B cell (primary cell): ENCODE measurements at regions not wholly inside any gene's neighbourhood (a gene's known extent, or its start where the extent isn't known, plus 50 kb on each side); places are given as distances from the start of the nearest gene placed in this dataset.

Source experiments
- ATAC-seq: fragments of 200-7000 bp; cut with Tn5 transposase; one replicate; pipeline ENCODE4 v1.10.0; 2021; ENCODE audit warnings: low read depth, mild to moderate bottlenecking, moderate number of reproducible peaks, moderate library complexity
- CTCF ChIA-PET: fragments of 350-600 bp; sonication (Branson Sonifier 250); formaldehyde crosslinking; loops from one replicate; lab custom pipeline; 2021; ENCODE audit warnings: antibody characterized with exemption, inconsistent platforms; lab: Charles Lee
- POLR2A ChIA-PET: fragments of 350-600 bp; sonication (Branson Sonifier 250); formaldehyde crosslinking; loops from one replicate; lab custom pipeline; 2021; ENCODE audit warnings: antibody characterized with exemption; lab: Charles Lee
- DNase-seq: peaks from one replicate; pipeline ENCODE4 v3.0.0; 2013
- H2AFZ ChIP-seq: 2 replicates; pipeline ENCODE4 v1.6.1; 2012; ENCODE audit warnings: mild to moderate bottlenecking, low read depth, low read length; ENCODE audit not compliant: insufficient read depth, poor library complexity, severe bottlenecking
- H3K27ac ChIP-seq, 2 donors: 1 replicate in 1 of 2; 2 replicates in 1 of 2; pipeline ENCODE4 v1.5.1; 2012 to 2013; ENCODE audit warnings: low read length in 2 of 2, mild to moderate bottlenecking in 2 of 2, moderate library complexity in 1 of 2
- H3K27me3 ChIP-seq, 4 experiments: fragments of 200-600 bp in 1 of 4; sonication (generic) in 1 of 4; replicated peaks in 1 of 4; 1 replicate in 2 of 4; 2 replicates in 2 of 4; pipeline versions ENCODE4 v1.6.1 to v1.7.0; 2013 to 2016; ENCODE audit warnings: low read length in 3 of 4, mild to moderate bottlenecking in 2 of 4, mixed read lengths in 1 of 4, moderate library complexity in 1 of 4; ENCODE audit not compliant: insufficient read depth in 4 of 4, control insufficient read depth in 3 of 4; ENCODE audit errors: control extremely low read depth in 1 of 4
- H3K36me3 ChIP-seq, 2 experiments: replicated peaks in 1 of 2; 1 replicate in 1 of 2; 2 replicates in 1 of 2; pipeline versions ENCODE4 v1.6.1 to v1.7.1; 2013; ENCODE audit warnings: low read length in 1 of 2; ENCODE audit not compliant: insufficient read depth in 2 of 2, control insufficient read depth in 1 of 2; ENCODE audit errors: control extremely low read depth in 1 of 2, extremely low read depth in 1 of 2
- H3K4me1 ChIP-seq, 2 donors: fragments of 200-600 bp in 1 of 2; sonication (generic) in 1 of 2; 1 replicate in 1 of 2; 2 replicates in 1 of 2; pipeline versions ENCODE4 v1.5.1 to v1.6.1; 2013 to 2017; ENCODE audit warnings: low read length in 2 of 2; ENCODE audit not compliant: control insufficient read depth in 2 of 2, insufficient read depth in 2 of 2
- H3K4me2 ChIP-seq: replicated peaks from 2 replicates; pipeline ENCODE3; 2012; ENCODE audit warnings: mild to moderate bottlenecking, low read depth, low read length; ENCODE audit not compliant: poor library complexity, severe bottlenecking
- H3K4me3 ChIP-seq, 5 experiments: fragments of 200-600 bp in 1 of 5; sonication (generic) in 1 of 5; 1 replicate in 3 of 5; 2 replicates in 2 of 5; pipeline versions ENCODE4 v1.5.1 to v1.7.0; 2011 to 2016; ENCODE audit warnings: low read length in 4 of 5, mild to moderate bottlenecking in 4 of 5, low read depth in 2 of 5, control low read depth in 1 of 5, moderate library complexity in 1 of 5; ENCODE audit not compliant: insufficient read depth in 1 of 5; ENCODE audit errors: control extremely low read depth in 1 of 5, extremely low read depth in 1 of 5
- H3K79me2 ChIP-seq: fragments of 200-600 bp; sonication (generic); one replicate; pipeline ENCODE4 v1.6.0; 2016; ENCODE audit warnings: low read length; ENCODE audit not compliant: control insufficient read depth, insufficient read depth
- H3K9ac ChIP-seq: fragments of 200-600 bp; sonication (generic); 2 replicates; pipeline ENCODE4 v1.6.1; 2017; ENCODE audit warnings: mild to moderate bottlenecking, low read length, moderate library complexity
- H3K9me3 ChIP-seq, 3 donors: one replicate each; pipeline versions ENCODE4 v1.6.1 to v1.7.1; 2013; ENCODE audit warnings: low read length in 2 of 3; ENCODE audit not compliant: control insufficient read depth in 2 of 3, insufficient read depth in 1 of 3; ENCODE audit errors: control extremely low read depth in 1 of 3
- H4K20me1 ChIP-seq: 2 replicates; pipeline ENCODE4 v1.6.0; 2012; ENCODE audit warnings: mild to moderate bottlenecking, low read length; ENCODE audit not compliant: insufficient read depth, control insufficient read depth, poor library complexity, severe bottlenecking
- H3K27ac Mint-ChIP-seq: one replicate; pipeline ENCODE4 v1.8.0; 2021; ENCODE audit warnings: mixed read lengths
- H3K27me3 Mint-ChIP-seq: one replicate; pipeline ENCODE4 v1.8.0; 2021; ENCODE audit warnings: mixed read lengths
- H3K4me1 Mint-ChIP-seq: one replicate; pipeline ENCODE4 v1.8.0; 2021; ENCODE audit warnings: mixed read lengths
- H3K4me3 Mint-ChIP-seq: one replicate; pipeline ENCODE4 v1.8.0; 2021; ENCODE audit warnings: mixed read lengths
- H3K9me3 Mint-ChIP-seq: one replicate; pipeline ENCODE4 v1.8.0; 2022; ENCODE audit warnings: mixed read lengths; ENCODE audit not compliant: insufficient read depth
- EZH2 ChIP-seq: IDR thresholded peaks from 2 replicates; pipeline ENCODE4 v1.6.1; 2012; ENCODE audit warnings: borderline replicate concordance, low read depth, mild to moderate bottlenecking, moderate library complexity, low read length; ENCODE audit not compliant: insufficient read depth, poor library complexity, severe bottlenecking
- WGBS: methylation state at CpG from one replicate; pipeline ENCODE4 v1.1.5; 2013; ENCODE audit warnings: missing lambda C conversion rate; ENCODE audit not compliant: insufficient coverage; 5-methylcytosine and 5-hydroxymethylcytosine counted together
- intact Hi-C: fragments of 100-400 bp; cut with micrococcal nuclease; formaldehyde crosslinking; loops from one replicate; pipeline ENCODE4 v1.10.0; 2022
- TF ChIP-seq, protein P1 (sequence below): fragments of 200-600 bp; IDR thresholded peaks from one replicate; pipeline ENCODE4 v1.8.0; 2022; ENCODE audit warnings: antibody characterized with exemption, mild to moderate bottlenecking

DNA sequence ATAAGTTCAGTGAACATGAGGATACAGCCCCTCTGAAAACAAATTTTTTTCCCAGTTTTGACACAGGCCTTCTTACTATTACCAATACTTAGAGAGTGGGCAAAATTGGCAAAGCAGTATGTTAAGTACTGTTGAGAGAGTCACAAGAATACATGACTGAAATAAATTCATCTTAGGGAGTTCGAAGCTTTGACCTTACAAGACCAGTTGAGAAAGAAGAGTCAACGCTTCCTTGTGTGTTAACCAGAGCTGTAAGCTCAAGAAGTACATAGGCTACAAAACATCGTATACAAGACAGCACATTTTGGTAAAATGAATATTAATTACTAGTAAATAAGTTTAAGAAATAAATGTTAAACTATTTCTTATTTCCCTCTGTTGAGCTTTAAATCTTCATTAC lies 164.4 kb upstream of the RORA start:
- H3K9me3 Mint-ChIP-seq = no peaks in the 10 kb centered on the region
- no peaks in the 10 kb centered on the region for H4K20me1 ChIP-seq
- H3K4me1 ChIP-seq = no peaks in the 10 kb centered on the region
- intact Hi-C loops = no loop called here
- H3K4me1 Mint-ChIP-seq = no peaks in the 10 kb centered on the region
- no peak overlapping the region for H2AFZ ChIP-seq
- H3K36me3 ChIP-seq = no peaks in the 10 kb centered on the region
- WGBS = 67% methylated on average over 1 of the region's 3 CpGs
- CTCF ChIA-PET = no interaction called here
- no peaks in the 10 kb centered on the region for H3K27me3 ChIP-seq
- POLR2A ChIA-PET = no interaction called here
- no peaks in the 10 kb centered on the region for H3K79me2 ChIP-seq
- H3K4me3 ChIP-seq = no peak overlapping the region
- H3K4me3 Mint-ChIP-seq = no peak overlapping the region
- no peak overlapping the region for H3K4me2 ChIP-seq
- no peak overlapping the region for H3K27ac ChIP-seq
- no peak overlapping the region for H3K27ac Mint-ChIP-seq
- DNase-seq = no peak
- no peak overlapping the region for H3K9ac ChIP-seq
- peaks cover 4% of the 10 kb centered on the region for H3K27me3 Mint-ChIP-seq
- ATAC-seq = no peak
- no peaks in the 10 kb centered on the region for H3K9me3 ChIP-seq
- TF ChIP-seq, protein P1, sequence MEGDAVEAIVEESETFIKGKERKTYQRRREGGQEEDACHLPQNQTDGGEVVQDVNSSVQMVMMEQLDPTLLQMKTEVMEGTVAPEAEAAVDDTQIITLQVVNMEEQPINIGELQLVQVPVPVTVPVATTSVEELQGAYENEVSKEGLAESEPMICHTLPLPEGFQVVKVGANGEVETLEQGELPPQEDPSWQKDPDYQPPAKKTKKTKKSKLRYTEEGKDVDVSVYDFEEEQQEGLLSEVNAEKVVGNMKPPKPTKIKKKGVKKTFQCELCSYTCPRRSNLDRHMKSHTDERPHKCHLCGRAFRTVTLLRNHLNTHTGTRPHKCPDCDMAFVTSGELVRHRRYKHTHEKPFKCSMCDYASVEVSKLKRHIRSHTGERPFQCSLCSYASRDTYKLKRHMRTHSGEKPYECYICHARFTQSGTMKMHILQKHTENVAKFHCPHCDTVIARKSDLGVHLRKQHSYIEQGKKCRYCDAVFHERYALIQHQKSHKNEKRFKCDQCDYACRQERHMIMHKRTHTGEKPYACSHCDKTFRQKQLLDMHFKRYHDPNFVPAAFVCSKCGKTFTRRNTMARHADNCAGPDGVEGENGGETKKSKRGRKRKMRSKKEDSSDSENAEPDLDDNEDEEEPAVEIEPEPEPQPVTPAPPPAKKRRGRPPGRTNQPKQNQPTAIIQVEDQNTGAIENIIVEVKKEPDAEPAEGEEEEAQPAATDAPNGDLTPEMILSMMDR = no peak
- no peak for TF ChIP-seq EZH2

DNA sequence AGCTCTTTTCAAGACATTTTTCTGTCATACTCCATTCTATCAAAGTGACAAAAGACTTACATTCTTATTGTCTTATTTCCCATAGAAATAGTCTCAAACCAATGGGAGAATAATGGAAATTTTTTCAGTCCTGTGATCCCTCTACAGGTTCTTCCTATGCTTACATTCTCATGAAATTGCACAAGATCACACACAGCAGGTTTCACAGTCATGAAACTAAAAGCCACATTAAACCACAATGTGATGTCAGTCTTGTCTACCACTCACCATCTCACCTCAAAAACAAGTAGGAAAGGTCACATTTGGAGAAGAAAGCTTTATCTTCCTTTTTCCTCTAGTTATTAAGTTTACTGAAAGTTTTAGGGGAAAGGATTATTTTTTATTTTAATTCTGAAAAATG lies 161.0 kb upstream of the RORA start:
- H3K9me3 Mint-ChIP-seq = peaks cover 2% of the 10 kb centered on the region

More for the DNA sequence above, 161.0 kb upstream of the RORA start:
- Histone ChIP-seq H3K36me3 (no peaks in the 10 kb centered on the region), H3K9me3 (no peaks in the 10 kb centered on the region), H3K4me3 (no peak overlapping the region), H3K27ac (no peak overlapping the region), H3K79me2 (no peaks in the 10 kb centered on the region), H3K27me3 (no peaks in the 10 kb centered on the region), H3K9ac (no peak overlapping the region), H3K4me2 (no peak overlapping the region), H3K4me1 (no peaks in the 10 kb centered on the region), H2AFZ (no peak overlapping the region), H4K20me1 (no peaks in the 10 kb centered on the region)
- TF ChIP-seq, protein P1 = no peak
- TF ChIP-seq EZH2 = no peak
- POLR2A ChIA-PET = no interaction called here
- H3K4me3 Mint-ChIP-seq = no peak overlapping the region
- H3K27me3 Mint-ChIP-seq = peaks cover 6% of the 10 kb centered on the region
- intact Hi-C loops = no loop called here
- CTCF ChIA-PET = no interaction called here
- H3K4me1 Mint-ChIP-seq = no peaks in the 10 kb centered on the region
- ATAC-seq (no peak), DNase-seq (no peak)
- H3K27ac Mint-ChIP-seq = no peak overlapping the region
